CD4-positive, alpha-beta T cell treated with Interleukin-15 for 4 hours (primary cell): ENCODE measurements at regions not wholly inside any gene's neighbourhood (a gene's known extent, or its start where the extent isn't known, plus 50 kb on each side); places are given as distances from the start of the nearest gene placed in this dataset.
"Not testable (repeated sequence)": the region's sequence is repeated elsewhere in the genome, so short reads cannot be mapped to it uniquely, and the experiment has no call there.

ENCODE experiments used
- DNase-seq: peaks from one replicate; pipeline ENCODE4 v3.0.0-alpha.2; 2020; ENCODE audit warnings: low spot score

GRCh38 chr3:87873136-87873535 is 185.7 kb downstream of the CGGBP1 start:
- DNase-seq, result no peak

- no peak for DNase-seq
Measured at GRCh38 chr3:87867001-87867400, 191.8 kb downstream of the CGGBP1 start.

GRCh38 chr3:87856126-87856525 is 202.7 kb downstream of the CGGBP1 start:
- no peak for DNase-seq

GRCh38 chr3:87855616-87856015 is 203.2 kb downstream of the CGGBP1 start:
- no peak for DNase-seq

- no peak for DNase-seq
Measured at GRCh38 chr3:87855211-87855610, 203.6 kb downstream of the CGGBP1 start.

- DNase-seq, result no peak
Measured at GRCh38 chr3:87848003-87848402, 210.8 kb downstream of the CGGBP1 start.

GRCh38 chr3:87837076-87837475 is 221.7 kb downstream of the CGGBP1 start:
- no peak for DNase-seq

GRCh38 chr3:87836026-87836425 is 222.8 kb downstream of the CGGBP1 start:
- DNase-seq, result no peak

- DNase-seq, result no peak
Measured at GRCh38 chr3:87835236-87835635, 223.6 kb downstream of the CGGBP1 start.

GRCh38 chr3:87834327-87834726 is 224.5 kb downstream of the CGGBP1 start:
- DNase-seq, result no peak

GRCh38 chr3:87833039-87833377 is 225.8 kb downstream of the CGGBP1 start:
- DNase-seq, result no peak

- DNase-seq, result no peak
Measured at GRCh38 chr3:87828046-87828445, 230.8 kb downstream of the CGGBP1 start.

GRCh38 chr3:87822563-87822962 is 236.2 kb downstream of the CGGBP1 start:
- DNase-seq, result no peak

GRCh38 chr3:87813503-87813902 is 245.3 kb downstream of the CGGBP1 start:
- DNase-seq, result not testable (repeated sequence)

- DNase-seq, result no peak
Measured at GRCh38 chr3:87811953-87812352, 246.9 kb downstream of the CGGBP1 start.

- DNase-seq, result no peak
Measured at GRCh38 chr3:87810452-87811016, 248.3 kb downstream of the CGGBP1 start.

- DNase-seq, result no peak
Measured at GRCh38 chr3:87805670-87806069, 253.1 kb downstream of the CGGBP1 start.

- DNase-seq, result no peak
Measured at GRCh38 chr3:87801409-87801808, 257.4 kb downstream of the CGGBP1 start.

GRCh38 chr3:87800516-87800915 is 258.3 kb downstream of the CGGBP1 start:
- no peak for DNase-seq

- DNase-seq, result no peak
Measured at GRCh38 chr3:87798567-87798947, 260.2 kb downstream of the CGGBP1 start.

GRCh38 chr3:87797872-87798566 is 260.8 kb downstream of the CGGBP1 start:
- no peak for DNase-seq

GRCh38 chr3:87796843-87797185 is 262.0 kb downstream of the CGGBP1 start:
- no peak for DNase-seq

- DNase-seq, result no peak
Measured at GRCh38 chr3:87796137-87796842, 262.5 kb downstream of the CGGBP1 start.

GRCh38 chr3:87795701-87796100 is 263.1 kb downstream of the CGGBP1 start:
- DNase-seq, result no peak
